RCC 7860 (cell line): ENCODE measurements at regions not wholly inside any gene's neighbourhood (a gene's known extent, or its start where the extent isn't known, plus 50 kb on each side); places are given as distances from the start of the nearest gene placed in this dataset.

Source experiments
- DNase-seq: peaks from one replicate; pipeline ENCODE4 v3.0.0-alpha.2; 2015; ENCODE audit warnings: low spot score
- FAIRE-seq: peaks from 2 replicates; lab custom pipeline; 2012; peaks lifted over from hg19 to GRCh38; lab: Jason Lieb, UNC

DNA sequence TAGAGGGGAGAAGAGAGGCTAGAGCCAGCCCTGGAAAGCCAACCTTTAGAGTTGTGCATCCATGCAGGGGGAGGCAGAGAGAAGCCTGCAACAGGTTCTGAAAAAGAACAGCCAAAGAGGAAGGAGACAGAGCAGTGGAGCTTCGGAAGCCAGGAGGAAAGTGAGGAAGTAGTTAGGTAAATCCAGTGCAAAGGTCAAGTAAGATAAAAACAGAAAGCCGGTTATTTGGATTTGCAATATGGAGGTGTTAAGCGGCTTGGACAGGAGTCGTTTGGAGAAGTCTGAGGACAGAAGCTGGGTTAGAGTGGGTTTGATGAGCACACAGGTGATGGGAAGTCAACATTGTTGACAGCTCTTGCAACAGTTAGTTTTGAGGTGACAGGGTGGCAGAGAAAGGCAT is 53.5 kb upstream of the FLT1 start:
- FAIRE-seq (no peak), DNase-seq (no peak)

DNA sequence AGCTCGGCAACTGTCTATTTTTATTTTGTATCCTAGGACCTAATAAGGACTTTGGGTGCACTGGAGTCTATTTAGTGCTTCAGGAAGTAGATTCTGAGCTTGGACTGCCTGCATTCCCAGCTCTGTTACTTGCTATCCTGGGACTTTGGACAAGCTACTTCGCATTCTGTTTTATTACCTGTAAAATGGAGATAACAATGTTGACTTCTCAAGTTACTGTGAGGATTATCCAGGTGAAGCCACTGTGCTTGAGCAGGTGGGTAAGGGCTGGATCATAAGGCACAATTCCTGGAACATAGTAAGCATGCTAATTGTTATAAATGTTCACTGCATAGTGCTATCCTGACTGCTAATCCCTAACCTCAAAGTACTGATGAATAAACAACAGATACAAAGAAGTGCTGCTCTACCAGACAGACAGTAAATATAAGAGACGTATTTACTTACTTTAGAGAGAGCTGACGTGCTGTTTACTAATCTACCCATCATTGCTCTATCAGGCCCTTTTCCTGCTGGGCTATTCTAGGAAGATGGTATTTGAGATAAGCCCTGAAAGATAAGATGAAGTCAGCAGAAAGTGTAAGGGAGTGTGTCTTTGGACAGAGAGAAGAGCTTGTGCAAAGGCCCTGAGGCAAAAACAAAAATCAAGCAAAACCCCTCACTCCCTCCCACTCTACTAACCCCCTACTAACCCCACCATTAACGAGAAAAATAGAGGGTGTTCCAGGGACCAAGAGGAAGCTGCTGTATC is 50.8 kb upstream of the FLT1 start:
- FAIRE-seq, result no peak
- DNase-seq, result no peak
